Activated CD4-positive, alpha-beta T cell treated with anti-CD3 and anti-CD28 coated beads, Interleukin-2, amount 10 ng/mL, durations not matched to agents 7 days and 5 days (primary cell): ENCODE measurements at regions not wholly inside any gene's neighbourhood (a gene's known extent, or its start where the extent isn't known, plus 50 kb on each side); places are given as distances from the start of the nearest gene placed in this dataset.

Source experiments
- CTCF ChIA-PET: fragments of 350-600 bp; sonication (Branson Sonifier 250); formaldehyde crosslinking; loops from one replicate; lab custom pipeline; 2021; ENCODE audit warnings: antibody characterized with exemption; lab: Charles Lee
- POLR2A ChIA-PET: fragments of 350-600 bp; sonication (Branson Sonifier 250); formaldehyde crosslinking; loops from one replicate; lab custom pipeline; 2021; ENCODE audit warnings: antibody characterized with exemption; lab: Charles Lee
- DNase-seq: peaks from one replicate; pipeline ENCODE4 v3.0.0-alpha.2; 2020
- H3K27ac Mint-ChIP-seq: one replicate; pipeline ENCODE4 v1.8.0; 2021; ENCODE audit warnings: mild to moderate bottlenecking, moderate library complexity, mixed read lengths
- H3K27me3 Mint-ChIP-seq: one replicate; pipeline ENCODE4 v1.8.0; 2021; ENCODE audit warnings: mixed read lengths
- H3K36me3 Mint-ChIP-seq: one replicate; pipeline ENCODE4 v1.8.0; 2021; ENCODE audit warnings: low read depth, mixed read lengths
- H3K4me1 Mint-ChIP-seq: one replicate; pipeline ENCODE4 v1.8.0; 2021; ENCODE audit warnings: mixed read lengths
- H3K4me3 Mint-ChIP-seq: one replicate; pipeline ENCODE4 v1.8.0; 2021; ENCODE audit warnings: mild to moderate bottlenecking, moderate library complexity, mixed read lengths
- H3K9me3 Mint-ChIP-seq: one replicate; pipeline ENCODE4 v1.8.0; 2021; ENCODE audit warnings: mixed read lengths

GRCh38 chr2:74764429-74765272 lies 69.3 kb upstream of the HK2 start:
- peaks cover 10% of the 10 kb centered on the region for H3K4me1 Mint-ChIP-seq
- no peak overlapping the region for H3K4me3 Mint-ChIP-seq
- no peaks in the 10 kb centered on the region for H3K36me3 Mint-ChIP-seq
- H3K27me3 Mint-ChIP-seq, result no peaks in the 10 kb centered on the region
- CTCF ChIA-PET, result interaction anchor here (1.5 kb wide), 1 partner anchor 72 kb away, joined by 3 read pairs; no protein-coding TSS in a partner anchor
- H3K9me3 Mint-ChIP-seq, result no peaks in the 10 kb centered on the region
- DNase-seq, result no peak
- no peak overlapping the region for H3K27ac Mint-ChIP-seq
- POLR2A ChIA-PET, result interaction anchor here (0.6 kb wide), 1 partner anchor 102 kb away, joined by 5 read pairs; no protein-coding TSS in a partner anchor

- ChIA-PET CTCF (no interaction called here), POLR2A (no interaction called here)
- Mint-ChIP-seq H3K27me3 (peaks cover 2% of the 10 kb centered on the region), H3K4me1 (peaks cover 10% of the 10 kb centered on the region), H3K4me3 (no peak overlapping the region), H3K36me3 (no peaks in the 10 kb centered on the region), H3K9me3 (no peaks in the 10 kb centered on the region), H3K27ac (no peak overlapping the region)
- no peak for DNase-seq
These were observed 67.1 kb upstream of the HK2 start for GRCh38 chr2:74766780-74767179.

- peaks cover 10% of the 10 kb centered on the region for H3K4me1 Mint-ChIP-seq
- no peaks in the 10 kb centered on the region for H3K36me3 Mint-ChIP-seq
- ChIA-PET POLR2A (no interaction called here), CTCF (no interaction called here)
- peaks cover 2% of the 10 kb centered on the region for H3K27me3 Mint-ChIP-seq
- DNase-seq, result no peak
- H3K27ac Mint-ChIP-seq, result no peak overlapping the region
- no peaks in the 10 kb centered on the region for H3K9me3 Mint-ChIP-seq
- H3K4me3 Mint-ChIP-seq, result no peak overlapping the region
These were observed 66.3 kb upstream of the HK2 start for GRCh38 chr2:74767618-74768017.

GRCh38 chr2:74768401-74768914 lies 65.5 kb upstream of the HK2 start:
- Mint-ChIP-seq H3K4me1 (peaks cover 10% of the 10 kb centered on the region), H3K4me3 (no peak overlapping the region), H3K36me3 (no peaks in the 10 kb centered on the region), H3K27ac (no peak overlapping the region), H3K27me3 (peaks cover 2% of the 10 kb centered on the region), H3K9me3 (no peaks in the 10 kb centered on the region)
- DNase-seq, result no peak
- POLR2A ChIA-PET, result no interaction called here
- CTCF ChIA-PET, result interaction anchor here (0.6 to 1.7 kb wide), 2 partner anchors 9 to 12 kb away, joined by 3 to 4 read pairs; no protein-coding TSS in a partner anchor

GRCh38 chr2:74772046-74772445 lies 61.9 kb upstream of the HK2 start:
- POLR2A ChIA-PET, result no interaction called here
- no peak overlapping the region for H3K27ac Mint-ChIP-seq
- H3K4me1 Mint-ChIP-seq, result no peaks in the 10 kb centered on the region
- H3K4me3 Mint-ChIP-seq, result no peak overlapping the region
- H3K27me3 Mint-ChIP-seq, result peaks cover 2% of the 10 kb centered on the region
- CTCF ChIA-PET, result interaction anchor here (2.9 kb wide), 1 partner anchor 13 kb away, joined by 7 read pairs; no protein-coding TSS in a partner anchor
- H3K9me3 Mint-ChIP-seq, result no peaks in the 10 kb centered on the region
- no peaks in the 10 kb centered on the region for H3K36me3 Mint-ChIP-seq
- DNase-seq, result no peak

- Mint-ChIP-seq H3K27ac (no peak overlapping the region), H3K36me3 (no peaks in the 10 kb centered on the region), H3K4me3 (no peak overlapping the region), H3K27me3 (no peaks in the 10 kb centered on the region), H3K9me3 (no peaks in the 10 kb centered on the region), H3K4me1 (no peaks in the 10 kb centered on the region)
- CTCF ChIA-PET, result interaction anchor here (1.0 to 1.1 kb wide), 2 partner anchors 9 to 60 kb away, joined by 3 to 4 read pairs; no protein-coding TSS in a partner anchor
- no peak for DNase-seq
- POLR2A ChIA-PET, result no interaction called here
These were observed 56.6 kb upstream of the HK2 start for GRCh38 chr2:74777161-74777900.

GRCh38 chr2:74778381-74779264 lies 55.3 kb upstream of the HK2 start:
- CTCF ChIA-PET, result interaction anchor here (0.5 to 1.1 kb wide), 3 partner anchors 21 to 129 kb away, joined by 3 to 6 read pairs (median 6); no protein-coding TSS in a partner anchor
- H3K36me3 Mint-ChIP-seq, result no peaks in the 10 kb centered on the region
- H3K27ac Mint-ChIP-seq, result no peak overlapping the region
- no peaks in the 10 kb centered on the region for H3K4me1 Mint-ChIP-seq
- no peak for DNase-seq
- POLR2A ChIA-PET, result no interaction called here
- H3K9me3 Mint-ChIP-seq, result no peaks in the 10 kb centered on the region
- no peak overlapping the region for H3K4me3 Mint-ChIP-seq
- H3K27me3 Mint-ChIP-seq, result no peaks in the 10 kb centered on the region

- no peaks in the 10 kb centered on the region for H3K36me3 Mint-ChIP-seq
- H3K4me3 Mint-ChIP-seq, result no peak overlapping the region
- no peak for DNase-seq
- ChIA-PET CTCF (no interaction called here), POLR2A (no interaction called here)
- H3K4me1 Mint-ChIP-seq, result no peaks in the 10 kb centered on the region
- H3K27ac Mint-ChIP-seq, result no peak overlapping the region
- no peaks in the 10 kb centered on the region for H3K27me3 Mint-ChIP-seq
- H3K9me3 Mint-ChIP-seq, result no peaks in the 10 kb centered on the region
These were observed 54.7 kb upstream of the HK2 start for GRCh38 chr2:74779265-74779558.

GRCh38 chr2:74779587-74780135 lies 54.3 kb upstream of the HK2 start:
- Mint-ChIP-seq H3K9me3 (no peaks in the 10 kb centered on the region), H3K27me3 (no peaks in the 10 kb centered on the region), H3K4me1 (no peaks in the 10 kb centered on the region), H3K36me3 (no peaks in the 10 kb centered on the region), H3K4me3 (no peak overlapping the region), H3K27ac (no peak overlapping the region)
- no peak for DNase-seq
- ChIA-PET POLR2A (no interaction called here), CTCF (no interaction called here)
